ENCODE measurements at regions not wholly inside any gene's neighbourhood (a gene's known extent, or its start where the extent isn't known, plus 50 kb on each side); places are given as distances from the start of the nearest gene placed in this dataset.
"Not testable (repeated sequence)": the region's sequence is repeated elsewhere in the genome, so short reads cannot be mapped to it uniquely, and the experiment has no call there.

- DNase-seq, H3K4me1 Mint-ChIP-seq, H3K27me3 Mint-ChIP-seq, H3K4me3 Mint-ChIP-seq, H3K36me3 Mint-ChIP-seq, H3K27ac Mint-ChIP-seq, H3K9me3 Mint-ChIP-seq: not testable (repeated sequence)
Observed at GRCh38 chr1:610538-610937, 75.9 kb downstream of the OR4F16 start.

- H3K36me3 Mint-ChIP-seq, DNase-seq, H3K4me3 Mint-ChIP-seq, H3K27me3 Mint-ChIP-seq, H3K9me3 Mint-ChIP-seq, H3K27ac Mint-ChIP-seq, H3K4me1 Mint-ChIP-seq: not testable (repeated sequence)
Observed at GRCh38 chr1:609161-609560, 77.3 kb downstream of the OR4F16 start.

- not testable (repeated sequence) for H3K4me1 Mint-ChIP-seq, H3K36me3 Mint-ChIP-seq, H3K9me3 Mint-ChIP-seq, H3K27ac Mint-ChIP-seq, H3K27me3 Mint-ChIP-seq
- peak; percentile 37 for DNase-seq
- peak overlapping the region; percentile 22 for H3K4me3 Mint-ChIP-seq
Observed at GRCh38 chr1:605279-605678, 81.2 kb downstream of the OR4F16 start.

- not testable (repeated sequence) for H3K9me3 Mint-ChIP-seq, H3K27ac Mint-ChIP-seq, H3K4me3 Mint-ChIP-seq, DNase-seq, H3K27me3 Mint-ChIP-seq, H3K36me3 Mint-ChIP-seq, H3K4me1 Mint-ChIP-seq
Observed at GRCh38 chr1:588211-588610, 98.2 kb downstream of the OR4F16 start.

GRCh38 chr1:585992-586391 lies 100.5 kb downstream of the OR4F16 start:
- not testable (repeated sequence) for H3K27me3 Mint-ChIP-seq, H3K4me1 Mint-ChIP-seq, H3K27ac Mint-ChIP-seq, H3K9me3 Mint-ChIP-seq, H3K36me3 Mint-ChIP-seq, H3K4me3 Mint-ChIP-seq
- peak; percentile 70 for DNase-seq

All from activated naive CD8-positive, alpha-beta T cell treated with anti-CD3 and anti-CD28 coated beads for 36 hours (primary cell).